GM12891 (cell line): ENCODE measurements at regions not wholly inside any gene's neighbourhood (a gene's known extent, or its start where the extent isn't known, plus 50 kb on each side); places are given as distances from the start of the nearest gene placed in this dataset.

Experiments
- POLR2A ChIP-seq: IDR thresholded peaks from 2 replicates; pipeline ENCODE4 v1.6.1; 2011; ENCODE audit warnings: low read depth, low read length, control low read depth
- POLR2AphosphoS5 ChIP-seq: IDR thresholded peaks from 2 replicates; pipeline ENCODE4 v1.6.1; 2011; ENCODE audit warnings: low read depth, low read length, control low read depth
- POU2F2 ChIP-seq: IDR thresholded peaks from 2 replicates; pipeline ENCODE4 v1.6.1; 2011; ENCODE audit warnings: low read depth, mild to moderate bottlenecking, control low read depth, low read length, moderate library complexity
- SPI1 ChIP-seq: IDR thresholded peaks from 2 replicates; pipeline ENCODE4 v1.6.1; 2011; ENCODE audit warnings: low read depth, low read length, control low read depth
- TAF1 ChIP-seq: IDR thresholded peaks from 2 replicates; pipeline ENCODE4 v1.6.1; 2011; ENCODE audit warnings: low read depth, low read length, control low read depth

- no peak for TF ChIP-seq POLR2A
- TF ChIP-seq POLR2AphosphoS5 = no peak
- peak; percentile 36; the same call in 1 of the 2 replicates for TF ChIP-seq SPI1
- TF ChIP-seq TAF1 = no peak
- no peak for TF ChIP-seq POU2F2
Measured at GRCh38 chr4:28508636-28509035, 1648.0 kb downstream of the STIM2 start.
